B cell (primary cell): ENCODE measurements at regions not wholly inside any gene's neighbourhood (a gene's known extent, or its start where the extent isn't known, plus 50 kb on each side); places are given as distances from the start of the nearest gene placed in this dataset.

Experiments used
- CTCF ChIP-seq: fragments of 200-600 bp; IDR thresholded peaks from one replicate; pipeline ENCODE4 v1.8.0; 2022; ENCODE audit warnings: antibody characterized with exemption, mild to moderate bottlenecking
- EZH2 ChIP-seq: IDR thresholded peaks from 2 replicates; pipeline ENCODE4 v1.6.1; 2012; ENCODE audit warnings: borderline replicate concordance, low read depth, mild to moderate bottlenecking, moderate library complexity, low read length; ENCODE audit not compliant: insufficient read depth, poor library complexity, severe bottlenecking

- TF ChIP-seq CTCF (no peak), EZH2 (no peak)
Measured at GRCh38 chr6:119678961-119679360, 329.4 kb upstream of the MAN1A1 start.
